ENCODE measurements at regions not wholly inside any gene's neighbourhood (a gene's known extent, or its start where the extent isn't known, plus 50 kb on each side); places are given as distances from the start of the nearest gene placed in this dataset.

DNA sequence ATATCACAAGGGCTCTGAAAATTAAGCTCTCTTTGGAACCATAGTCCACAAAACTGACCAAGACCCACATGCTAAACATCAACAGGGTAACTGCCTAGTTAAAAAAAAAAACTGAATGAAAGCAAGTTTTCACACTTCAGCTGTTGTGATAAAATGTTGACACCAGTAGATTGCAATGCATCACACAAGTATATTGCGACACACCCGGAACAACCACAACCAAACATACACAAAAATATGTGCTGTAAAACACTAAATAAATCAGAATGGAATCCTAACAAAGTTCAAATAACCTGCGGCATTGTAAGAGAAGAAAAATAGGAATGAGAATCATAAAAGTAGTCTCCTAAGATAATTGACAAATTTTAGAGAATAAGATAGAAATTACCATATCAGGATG, 710.3 kb downstream of the AACS start (continued):
- TF ChIP-seq, protein P1, sequence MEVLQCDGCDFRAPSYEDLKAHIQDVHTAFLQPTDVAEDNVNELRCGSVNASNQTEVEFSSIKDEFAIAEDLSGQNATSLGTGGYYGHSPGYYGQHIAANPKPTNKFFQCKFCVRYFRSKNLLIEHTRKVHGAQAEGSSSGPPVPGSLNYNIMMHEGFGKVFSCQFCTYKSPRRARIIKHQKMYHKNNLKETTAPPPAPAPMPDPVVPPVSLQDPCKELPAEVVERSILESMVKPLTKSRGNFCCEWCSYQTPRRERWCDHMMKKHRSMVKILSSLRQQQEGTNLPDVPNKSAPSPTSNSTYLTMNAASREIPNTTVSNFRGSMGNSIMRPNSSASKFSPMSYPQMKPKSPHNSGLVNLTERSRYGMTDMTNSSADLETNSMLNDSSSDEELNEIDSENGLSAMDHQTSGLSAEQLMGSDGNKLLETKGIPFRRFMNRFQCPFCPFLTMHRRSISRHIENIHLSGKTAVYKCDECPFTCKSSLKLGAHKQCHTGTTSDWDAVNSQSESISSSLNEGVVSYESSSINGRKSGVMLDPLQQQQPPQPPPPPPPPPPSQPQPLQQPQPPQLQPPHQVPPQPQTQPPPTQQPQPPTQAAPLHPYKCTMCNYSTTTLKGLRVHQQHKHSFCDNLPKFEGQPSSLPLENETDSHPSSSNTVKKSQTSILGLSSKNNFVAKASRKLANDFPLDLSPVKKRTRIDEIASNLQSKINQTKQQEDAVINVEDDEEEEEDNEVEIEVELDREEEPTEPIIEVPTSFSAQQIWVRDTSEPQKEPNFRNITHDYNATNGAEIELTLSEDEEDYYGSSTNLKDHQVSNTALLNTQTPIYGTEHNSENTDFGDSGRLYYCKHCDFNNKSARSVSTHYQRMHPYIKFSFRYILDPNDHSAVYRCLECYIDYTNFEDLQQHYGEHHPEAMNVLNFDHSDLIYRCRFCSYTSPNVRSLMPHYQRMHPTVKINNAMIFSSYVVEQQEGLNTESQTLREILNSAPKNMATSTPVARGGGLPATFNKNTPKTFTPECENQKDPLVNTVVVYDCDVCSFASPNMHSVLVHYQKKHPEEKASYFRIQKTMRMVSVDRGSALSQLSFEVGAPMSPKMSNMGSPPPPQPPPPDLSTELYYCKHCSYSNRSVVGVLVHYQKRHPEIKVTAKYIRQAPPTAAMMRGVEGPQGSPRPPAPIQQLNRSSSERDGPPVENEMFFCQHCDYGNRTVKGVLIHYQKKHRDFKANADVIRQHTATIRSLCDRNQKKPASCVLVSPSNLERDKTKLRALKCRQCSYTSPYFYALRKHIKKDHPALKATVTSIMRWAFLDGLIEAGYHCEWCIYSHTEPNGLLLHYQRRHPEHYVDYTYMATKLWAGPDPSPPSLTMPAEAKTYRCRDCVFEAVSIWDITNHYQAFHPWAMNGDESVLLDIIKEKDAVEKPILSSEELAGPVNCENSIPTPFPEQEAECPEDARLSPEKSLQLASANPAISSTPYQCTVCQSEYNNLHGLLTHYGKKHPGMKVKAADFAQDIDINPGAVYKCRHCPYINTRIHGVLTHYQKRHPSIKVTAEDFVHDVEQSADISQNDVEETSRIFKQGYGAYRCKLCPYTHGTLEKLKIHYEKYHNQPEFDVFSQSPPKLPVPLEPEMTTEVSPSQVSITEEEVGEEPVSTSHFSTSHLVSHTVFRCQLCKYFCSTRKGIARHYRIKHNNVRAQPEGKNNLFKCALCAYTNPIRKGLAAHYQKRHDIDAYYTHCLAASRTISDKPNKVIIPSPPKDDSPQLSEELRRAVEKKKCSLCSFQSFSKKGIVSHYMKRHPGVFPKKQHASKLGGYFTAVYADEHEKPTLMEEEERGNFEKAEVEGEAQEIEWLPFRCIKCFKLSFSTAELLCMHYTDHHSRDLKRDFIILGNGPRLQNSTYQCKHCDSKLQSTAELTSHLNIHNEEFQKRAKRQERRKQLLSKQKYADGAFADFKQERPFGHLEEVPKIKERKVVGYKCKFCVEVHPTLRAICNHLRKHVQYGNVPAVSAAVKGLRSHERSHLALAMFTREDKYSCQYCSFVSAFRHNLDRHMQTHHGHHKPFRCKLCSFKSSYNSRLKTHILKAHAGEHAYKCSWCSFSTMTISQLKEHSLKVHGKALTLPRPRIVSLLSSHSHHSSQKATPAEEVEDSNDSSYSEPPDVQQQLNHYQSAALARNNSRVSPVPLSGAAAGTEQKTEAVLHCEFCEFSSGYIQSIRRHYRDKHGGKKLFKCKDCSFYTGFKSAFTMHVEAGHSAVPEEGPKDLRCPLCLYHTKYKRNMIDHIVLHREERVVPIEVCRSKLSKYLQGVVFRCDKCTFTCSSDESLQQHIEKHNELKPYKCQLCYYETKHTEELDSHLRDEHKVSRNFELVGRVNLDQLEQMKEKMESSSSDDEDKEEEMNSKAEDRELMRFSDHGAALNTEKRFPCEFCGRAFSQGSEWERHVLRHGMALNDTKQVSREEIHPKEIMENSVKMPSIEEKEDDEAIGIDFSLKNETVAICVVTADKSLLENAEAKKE (CRISPR knock-in tag; IDR thresholded peaks at IDR 0.05) = no peak
- no peak for TF ChIP-seq CREB1 (CRISPR knock-in tag; IDR thresholded peaks at IDR 0.05; ENCODE audit: low read depth)
- no peak for TF ChIP-seq EZH2phosphoT487 (IDR thresholded peaks at IDR 0.05; ENCODE audit: unreplicated experiment)
- no peak for TF ChIP-seq ZNF114 (CRISPR knock-in tag; IDR thresholded peaks at IDR 0.05)
- no peak for TF ChIP-seq ZNF331 (CRISPR knock-in tag; IDR thresholded peaks at IDR 0.05; ENCODE audit: low read depth)

GRCh38 chr12:125776212-125776611, 711.0 kb downstream of the AACS start:
- H2AFZ ChIP-seq = no peak overlapping the region
- Mint-ChIP-seq H3K36me3 (ENCODE audit: low read depth) (peaks cover 17% of the 10 kb centered on the region; the same call in 2 of the 3 replicates), H3K27ac (no peak overlapping the region), H3K4me3 (no peak overlapping the region), H3K4me1 (no peaks in the 10 kb centered on the region), H3K27me3 (ENCODE audit: insufficient read depth, low read depth, poor library complexity) (peaks cover 8% of the 10 kb centered on the region), H3K9me3 (peaks cover 94% of the 10 kb centered on the region)
- H3K9me2 ChIP-seq (ENCODE audit: insufficient read depth) = no peaks in the 10 kb centered on the region
- H3K4me2 ChIP-seq = no peak overlapping the region
- H3K27me3 ChIP-seq (ENCODE audit: insufficient read depth) = peaks cover 8% of the 10 kb centered on the region; the same call in 1 of the 2 replicates
- H3F3A ChIP-seq (replicated peaks; ENCODE audit: low read depth) = no peaks in the 10 kb centered on the region
- H3K36me3 ChIP-seq (ENCODE audit: insufficient read depth) = no peaks in the 10 kb centered on the region
- H3K79me2 ChIP-seq (replicated peaks; ENCODE audit: insufficient read depth) = no peaks in the 10 kb centered on the region
- no peak for DNase-seq (ENCODE audit: low spot score)
- no peaks in the 10 kb centered on the region for H3K4me1 ChIP-seq (ENCODE audit: insufficient read depth)
- no peak for ATAC-seq
- H4K20me1 ChIP-seq (replicated peaks; ENCODE audit: insufficient read depth) = no peaks in the 10 kb centered on the region
- no peak overlapping the region for H3K27ac ChIP-seq (ENCODE audit: low read depth)
- H3K4me3 ChIP-seq = no peak overlapping the region
- no peak for TF ChIP-seq REST (IDR thresholded peaks at IDR 0.05; ENCODE audit: unreplicated experiment)
- TF ChIP-seq, protein P1 (CRISPR knock-in tag; IDR thresholded peaks at IDR 0.05) = no peak
- no peak for TF ChIP-seq ZNF331 (CRISPR knock-in tag; IDR thresholded peaks at IDR 0.05; ENCODE audit: low read depth)
